ENCODE measurements at regions not wholly inside any gene's neighbourhood (a gene's known extent, or its start where the extent isn't known, plus 50 kb on each side); places are given as distances from the start of the nearest gene placed in this dataset.

DNA sequence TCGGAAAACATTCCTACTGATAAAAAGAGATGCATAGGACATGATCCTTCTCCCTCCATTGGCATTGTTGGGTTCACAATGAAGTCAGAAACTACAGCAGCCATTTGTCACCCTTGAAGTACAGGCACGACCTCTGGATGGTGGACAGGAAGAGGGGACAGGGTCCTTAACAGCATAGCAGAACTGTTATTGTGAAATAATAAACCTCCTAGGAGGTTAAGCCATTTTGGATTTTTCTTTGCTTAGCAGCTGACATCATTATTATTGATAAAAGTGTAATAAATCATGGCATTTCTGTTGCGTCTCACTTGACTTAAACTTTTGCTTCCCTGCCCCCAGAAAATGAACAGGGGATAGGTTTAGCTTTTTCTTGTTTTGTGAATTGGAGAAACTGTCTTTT lies 134.3 kb upstream of the SASH1 start:
- Histone ChIP-seq H3K27me3 (ENCODE audit: control insufficient read depth, insufficient read depth, low read length) (no peaks in the 10 kb centered on the region), H3K4me1 (ENCODE audit: control insufficient read depth, insufficient read depth, low read length) (no peaks in the 10 kb centered on the region), H3K4me3 (ENCODE audit: low read length) (no peak overlapping the region), H3K36me3 (ENCODE audit: control insufficient read depth, insufficient read depth, low read length) (no peaks in the 10 kb centered on the region), H3K27ac (ENCODE audit: low read length) (no peak overlapping the region), H3K9me3 (ENCODE audit: control insufficient read depth, low read depth, low read length) (no peaks in the 10 kb centered on the region)
- no peak for DNase-seq
- no CpG with 5 or more reads among the region's 3 CpGs for WGBS (ENCODE audit: insufficient coverage, low lambda C conversion rate)

DNA sequence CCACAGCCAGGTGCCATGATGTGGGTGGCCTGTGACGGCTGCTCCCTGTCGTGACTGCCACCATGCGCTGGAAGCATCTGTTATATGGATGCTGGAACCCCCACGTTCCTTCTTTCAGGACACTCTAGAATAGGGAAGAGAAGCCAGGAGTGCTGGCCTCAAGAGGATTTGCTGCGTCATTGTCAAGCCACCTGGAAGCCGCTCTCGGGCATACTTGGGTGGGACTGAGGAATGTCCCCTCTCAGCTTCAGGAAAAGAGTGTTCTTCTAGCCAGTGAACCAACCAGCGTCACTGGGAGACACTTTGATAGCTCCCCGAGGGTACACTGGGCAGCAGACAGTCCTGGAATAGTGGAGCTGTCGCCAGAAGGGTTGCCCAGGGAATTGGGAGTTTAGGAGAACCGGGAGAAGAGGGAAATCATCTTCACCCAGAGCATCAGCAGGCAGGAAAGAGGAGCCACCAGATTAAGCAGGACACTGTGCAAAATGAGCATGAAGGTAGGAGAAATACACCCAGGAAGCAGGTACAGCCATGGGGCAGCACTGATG lies 130.8 kb upstream of the SASH1 start:
- Histone ChIP-seq H3K27me3 (ENCODE audit: control insufficient read depth, insufficient read depth, low read length) (no peaks in the 10 kb centered on the region), H3K4me3 (ENCODE audit: low read length) (no peak overlapping the region), H3K9me3 (ENCODE audit: control insufficient read depth, low read depth, low read length) (no peaks in the 10 kb centered on the region), H3K27ac (ENCODE audit: low read length) (no peak overlapping the region), H3K36me3 (ENCODE audit: control insufficient read depth, insufficient read depth, low read length) (no peaks in the 10 kb centered on the region), H3K4me1 (ENCODE audit: control insufficient read depth, insufficient read depth, low read length) (no peaks in the 10 kb centered on the region)
- no peak for DNase-seq
- no CpG with 5 or more reads among the region's 11 CpGs for WGBS (ENCODE audit: insufficient coverage, low lambda C conversion rate)

DNA sequence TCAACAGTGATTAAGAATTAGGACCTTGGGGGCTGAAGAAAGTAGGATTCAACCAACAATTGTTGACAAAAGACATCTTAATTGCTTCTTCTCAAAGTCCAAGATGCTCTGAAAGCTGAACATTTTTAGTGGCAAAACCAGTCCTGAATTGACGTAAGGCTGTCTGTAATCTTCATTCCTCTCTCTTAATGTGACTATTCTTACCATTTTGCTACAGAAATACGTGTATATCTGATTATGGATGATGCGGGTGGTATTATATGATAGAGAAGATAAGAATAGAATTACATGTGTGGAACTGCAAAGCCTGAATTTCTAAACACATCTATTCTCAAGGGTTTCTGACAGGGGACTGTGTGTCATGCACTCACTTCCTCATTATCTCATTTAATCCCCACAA lies 130.3 kb upstream of the SASH1 start:
- DNase-seq = no peak
- WGBS (ENCODE audit: insufficient coverage, low lambda C conversion rate) = no CpG with 5 or more reads among the region's 3 CpGs
- no peaks in the 10 kb centered on the region for H3K36me3 ChIP-seq (ENCODE audit: control insufficient read depth, insufficient read depth, low read length)

DNA sequence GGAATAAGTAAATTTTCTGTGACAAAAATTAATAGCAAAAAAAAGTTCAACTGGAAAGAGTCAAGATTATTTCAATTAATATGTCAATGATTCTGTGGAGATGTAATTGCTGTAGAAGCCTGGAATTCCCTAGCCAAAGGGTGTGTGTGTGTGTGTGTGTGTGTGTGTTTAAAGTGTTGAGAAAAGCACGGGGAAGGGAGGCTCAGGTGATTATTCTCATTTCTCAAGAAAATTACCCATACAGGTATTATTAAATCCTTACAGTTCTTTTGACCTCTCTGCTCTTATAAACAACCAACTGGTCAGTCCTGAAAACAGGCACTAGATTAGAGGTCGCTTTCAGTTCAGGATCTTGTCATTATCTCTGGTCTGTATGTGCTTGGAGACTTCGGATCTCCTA lies 129.3 kb upstream of the SASH1 start:
- DNase-seq = no peak

More for the DNA sequence above, 130.3 kb upstream of the SASH1 start:
- Histone ChIP-seq H3K27me3 (ENCODE audit: control insufficient read depth, insufficient read depth, low read length) (no peaks in the 10 kb centered on the region), H3K9me3 (ENCODE audit: control insufficient read depth, low read depth, low read length) (no peaks in the 10 kb centered on the region), H3K4me3 (ENCODE audit: low read length) (no peak overlapping the region), H3K4me1 (ENCODE audit: control insufficient read depth, insufficient read depth, low read length) (no peaks in the 10 kb centered on the region), H3K27ac (ENCODE audit: low read length) (no peak overlapping the region)

DNA sequence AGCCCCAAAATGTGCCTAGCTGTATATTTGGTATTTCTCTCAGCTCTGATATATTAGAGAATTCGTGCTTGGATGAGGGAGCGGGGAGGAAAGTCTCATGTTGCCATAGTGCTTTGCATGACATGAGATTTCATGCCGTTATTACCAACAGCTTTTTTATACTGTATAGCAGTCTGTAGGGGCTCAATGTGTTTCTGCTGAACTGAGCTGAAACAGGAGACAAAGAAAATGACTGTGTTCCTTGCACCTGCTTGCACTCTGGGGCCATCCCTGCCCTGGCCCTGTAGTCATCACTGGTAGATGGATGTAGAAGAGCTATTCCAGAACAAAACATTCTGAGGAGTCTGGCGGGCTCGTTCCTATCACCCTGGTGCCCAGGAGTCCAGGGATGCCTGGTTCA lies 128.0 kb upstream of the SASH1 start:
- Histone ChIP-seq H3K36me3 (ENCODE audit: control insufficient read depth, insufficient read depth, low read length) (no peaks in the 10 kb centered on the region), H3K27me3 (ENCODE audit: control insufficient read depth, insufficient read depth, low read length) (no peaks in the 10 kb centered on the region), H3K27ac (ENCODE audit: low read length) (no peak overlapping the region), H3K4me3 (ENCODE audit: low read length) (no peak overlapping the region), H3K9me3 (ENCODE audit: control insufficient read depth, low read depth, low read length) (no peaks in the 10 kb centered on the region), H3K4me1 (ENCODE audit: control insufficient read depth, insufficient read depth, low read length) (peaks cover 3% of the 10 kb centered on the region)
- no CpG with 5 or more reads among the region's 5 CpGs for WGBS (ENCODE audit: insufficient coverage, low lambda C conversion rate)
- no peak for DNase-seq

More for the DNA sequence above, 129.3 kb upstream of the SASH1 start:
- Histone ChIP-seq H3K27me3 (ENCODE audit: control insufficient read depth, insufficient read depth, low read length) (no peaks in the 10 kb centered on the region), H3K4me1 (ENCODE audit: control insufficient read depth, insufficient read depth, low read length) (peaks cover 2% of the 10 kb centered on the region), H3K4me3 (ENCODE audit: low read length) (no peak overlapping the region), H3K36me3 (ENCODE audit: control insufficient read depth, insufficient read depth, low read length) (no peaks in the 10 kb centered on the region), H3K9me3 (ENCODE audit: control insufficient read depth, low read depth, low read length) (no peaks in the 10 kb centered on the region), H3K27ac (ENCODE audit: low read length) (no peak overlapping the region)
- WGBS (ENCODE audit: insufficient coverage, low lambda C conversion rate) = 80% methylated on average over 1 of the region's 3 CpGs

DNA sequence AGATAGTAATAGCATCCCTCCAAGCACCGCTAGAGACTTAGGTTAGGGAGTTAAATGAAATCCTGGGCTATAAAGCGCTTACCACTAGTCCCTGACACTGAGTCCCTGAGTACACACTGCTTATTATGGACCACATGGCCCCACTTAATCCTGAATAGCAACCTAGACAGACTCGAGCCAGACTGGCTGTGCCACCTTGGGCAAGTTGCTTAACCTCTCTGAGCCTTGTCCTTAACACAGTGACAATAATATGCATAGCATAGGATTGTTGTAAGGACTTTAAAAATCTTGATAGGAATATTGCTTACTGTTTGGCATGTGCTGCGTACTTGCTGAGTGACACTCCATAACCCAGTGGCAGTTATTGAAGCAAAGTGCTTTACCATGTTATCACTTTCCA lies 125.6 kb upstream of the SASH1 start:
- Histone ChIP-seq H3K4me3 (ENCODE audit: low read length) (no peak overlapping the region), H3K27ac (ENCODE audit: low read length) (no peak overlapping the region), H3K9me3 (ENCODE audit: control insufficient read depth, low read depth, low read length) (no peaks in the 10 kb centered on the region), H3K27me3 (ENCODE audit: control insufficient read depth, insufficient read depth, low read length) (no peaks in the 10 kb centered on the region), H3K36me3 (ENCODE audit: control insufficient read depth, insufficient read depth, low read length) (no peaks in the 10 kb centered on the region), H3K4me1 (ENCODE audit: control insufficient read depth, insufficient read depth, low read length) (peaks cover 11% of the 10 kb centered on the region)
- no peak for DNase-seq
- WGBS (ENCODE audit: insufficient coverage, low lambda C conversion rate) = 100% methylated on average over 1 of the region's 4 CpGs

DNA sequence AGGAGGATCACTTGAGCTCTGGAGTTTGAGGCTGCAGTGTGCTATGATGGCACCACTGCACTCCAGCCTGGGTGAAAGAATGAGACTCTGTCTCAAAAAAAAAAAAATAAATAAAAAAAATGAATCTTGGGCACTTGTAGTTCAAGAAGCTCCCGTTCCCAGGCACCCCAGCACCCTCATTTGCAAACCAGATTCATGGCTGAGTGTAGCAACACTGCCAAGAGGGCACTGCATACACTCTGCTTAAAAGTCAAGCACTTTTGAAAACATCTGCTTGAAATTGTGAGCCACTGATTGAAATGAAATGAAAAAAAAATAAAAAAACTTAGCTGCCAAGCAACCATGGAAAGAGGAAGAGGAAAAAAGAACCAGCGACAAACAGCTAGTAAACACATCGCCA lies 124.7 kb upstream of the SASH1 start:
- H3K27me3 ChIP-seq (ENCODE audit: control insufficient read depth, insufficient read depth, low read length) = no peaks in the 10 kb centered on the region
- no peaks in the 10 kb centered on the region for H3K9me3 ChIP-seq (ENCODE audit: control insufficient read depth, low read depth, low read length)
- peaks cover 14% of the 10 kb centered on the region for H3K4me1 ChIP-seq (ENCODE audit: control insufficient read depth, insufficient read depth, low read length)
- 86% methylated on average over 2 of the region's 3 CpGs for WGBS (ENCODE audit: insufficient coverage, low lambda C conversion rate)
- H3K36me3 ChIP-seq (ENCODE audit: control insufficient read depth, insufficient read depth, low read length) = no peaks in the 10 kb centered on the region
- no peak for DNase-seq
- no peak overlapping the region for H3K27ac ChIP-seq (ENCODE audit: low read length)
- no peak overlapping the region for H3K4me3 ChIP-seq (ENCODE audit: low read length)

DNA sequence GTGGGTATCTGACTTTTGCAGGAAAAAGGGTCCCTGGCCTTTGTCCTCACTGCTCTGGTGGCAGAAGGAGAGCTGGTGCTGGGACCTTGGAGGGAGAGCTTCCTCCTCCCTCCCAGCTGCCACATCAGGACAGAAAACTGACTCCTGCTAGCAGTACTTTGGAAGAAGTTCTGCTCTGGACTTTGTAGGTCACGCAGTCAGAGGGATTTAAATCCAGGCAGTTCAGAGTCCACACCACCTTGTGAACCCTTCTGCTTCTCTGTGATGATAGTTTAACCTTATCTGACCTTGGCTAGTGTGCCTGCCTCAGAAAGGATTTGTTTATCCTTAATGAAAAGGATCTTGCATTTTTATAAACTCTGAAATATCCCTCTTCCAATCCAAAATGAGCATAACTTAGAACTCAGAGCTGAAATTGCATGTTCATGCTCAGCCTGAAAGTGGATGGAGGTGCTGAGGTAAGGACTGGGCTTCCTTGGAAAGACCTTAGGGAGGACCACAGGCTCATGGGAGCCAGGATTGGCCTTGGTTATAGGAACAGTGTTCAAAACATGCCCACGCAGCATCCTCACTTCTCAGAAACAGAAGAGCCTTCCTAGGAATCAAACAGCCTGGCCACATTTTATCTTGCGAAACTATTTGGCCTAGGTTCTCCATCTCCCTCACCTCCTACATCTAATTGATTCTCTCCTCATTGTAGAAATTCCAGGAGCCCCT lies 123.9 kb upstream of the SASH1 start:
- DNase-seq = peak; percentile 16 to 50
- WGBS (ENCODE audit: insufficient coverage, low lambda C conversion rate) = 86% methylated on average over 1 of the region's 3 CpGs
- Histone ChIP-seq H3K27me3 (ENCODE audit: control insufficient read depth, insufficient read depth, low read length) (no peaks in the 10 kb centered on the region), H3K9me3 (ENCODE audit: control insufficient read depth, low read depth, low read length) (no peaks in the 10 kb centered on the region), H3K4me3 (ENCODE audit: low read length) (no peak overlapping the region), H3K36me3 (ENCODE audit: control insufficient read depth, insufficient read depth, low read length) (no peaks in the 10 kb centered on the region), H3K27ac (ENCODE audit: low read length) (no peak overlapping the region), H3K4me1 (ENCODE audit: control insufficient read depth, insufficient read depth, low read length) (peaks cover 14% of the 10 kb centered on the region)

DNA sequence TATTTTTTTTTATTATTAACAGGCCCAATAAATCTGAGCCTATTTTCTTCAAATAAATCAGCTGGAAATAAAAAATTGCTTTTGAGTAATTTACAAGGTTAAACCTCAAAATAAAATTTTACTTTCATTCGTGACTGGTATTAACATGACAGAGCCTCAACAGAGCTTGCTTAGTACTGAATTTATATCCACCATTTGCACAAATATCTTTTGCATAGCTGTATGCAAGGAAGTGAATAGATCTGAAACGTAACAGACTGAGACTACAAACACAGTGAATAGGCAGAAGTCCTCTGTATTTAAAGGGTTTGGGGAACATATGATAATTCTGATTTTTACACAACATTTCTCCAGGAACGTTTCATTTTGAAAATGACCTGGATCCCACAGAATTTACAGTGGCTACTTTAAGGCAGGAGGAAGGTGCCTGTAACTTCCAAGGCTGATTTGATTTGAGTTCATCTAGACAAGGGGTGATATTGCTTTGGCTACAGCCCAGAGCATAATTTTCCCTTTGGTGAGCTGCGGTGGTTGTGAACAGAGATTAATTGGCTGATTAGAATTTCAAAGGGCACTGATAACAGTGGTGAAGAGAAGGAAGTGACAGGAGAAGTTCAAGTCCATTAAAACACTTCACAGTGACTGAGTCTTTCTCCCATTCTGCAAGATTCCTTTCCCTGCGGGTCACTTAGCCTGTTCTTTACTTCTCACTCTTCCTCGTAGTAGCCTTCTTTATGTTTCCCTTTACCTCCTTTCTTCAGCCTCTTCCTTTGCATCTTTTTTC lies 121.2 kb upstream of the SASH1 start:
- Histone ChIP-seq H3K27me3 (ENCODE audit: control insufficient read depth, insufficient read depth, low read length) (no peaks in the 10 kb centered on the region), H3K4me3 (ENCODE audit: low read length) (no peak overlapping the region), H3K36me3 (ENCODE audit: control insufficient read depth, insufficient read depth, low read length) (no peaks in the 10 kb centered on the region), H3K9me3 (ENCODE audit: control insufficient read depth, low read depth, low read length) (no peaks in the 10 kb centered on the region), H3K4me1 (ENCODE audit: control insufficient read depth, insufficient read depth, low read length) (peaks cover 14% of the 10 kb centered on the region), H3K27ac (ENCODE audit: low read length) (no peak overlapping the region)
- WGBS (ENCODE audit: insufficient coverage, low lambda C conversion rate) = 0% methylated on average over 2 of the region's 6 CpGs
- DNase-seq = peak in 1 of 2 donors; percentile 66

DNA sequence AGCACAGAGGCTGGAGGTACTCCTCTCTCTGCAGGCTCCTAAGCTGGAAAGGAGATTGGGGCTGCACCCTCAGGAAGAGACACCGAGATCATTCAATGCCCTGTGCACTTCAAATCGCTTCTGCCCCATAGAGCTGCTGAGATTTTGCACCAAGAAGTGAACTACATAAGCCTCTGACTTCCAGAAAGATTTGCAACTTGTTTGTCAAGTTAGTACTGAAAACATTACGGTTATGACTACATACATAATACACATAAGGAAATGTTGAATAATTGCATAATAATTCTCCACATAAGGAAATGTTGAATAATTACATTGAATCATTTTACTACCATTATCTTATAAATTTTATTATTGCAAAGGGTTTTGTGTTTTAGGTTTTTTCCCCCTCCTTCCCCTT lies 120.3 kb upstream of the SASH1 start:
- Histone ChIP-seq H3K27ac (ENCODE audit: low read length) (no peak overlapping the region), H3K27me3 (ENCODE audit: control insufficient read depth, insufficient read depth, low read length) (no peaks in the 10 kb centered on the region), H3K4me3 (ENCODE audit: low read length) (no peak overlapping the region), H3K36me3 (ENCODE audit: control insufficient read depth, insufficient read depth, low read length) (no peaks in the 10 kb centered on the region), H3K9me3 (ENCODE audit: control insufficient read depth, low read depth, low read length) (no peaks in the 10 kb centered on the region), H3K4me1 (ENCODE audit: control insufficient read depth, insufficient read depth, low read length) (peaks cover 14% of the 10 kb centered on the region)
- 100% methylated on average over 1 of the region's 3 CpGs for WGBS (ENCODE audit: insufficient coverage, low lambda C conversion rate)
- DNase-seq = no peak

Data from large intestine (tissue), 3 donors.